Activated naive CD8-positive, alpha-beta T cell treated with anti-CD3 and anti-CD28 coated beads for 36 hours (primary cell): ENCODE measurements at regions not wholly inside any gene's neighbourhood (a gene's known extent, or its start where the extent isn't known, plus 50 kb on each side); places are given as distances from the start of the nearest gene placed in this dataset.

Experiments used
- DNase-seq: peaks from one replicate; pipeline ENCODE4 v3.0.0; 2021
- H3K27ac Mint-ChIP-seq: one replicate; pipeline ENCODE4 v1.8.0; 2022; ENCODE audit warnings: mild to moderate bottlenecking, moderate library complexity, mixed read lengths
- H3K27me3 Mint-ChIP-seq: one replicate; pipeline ENCODE4 v1.8.0; 2022; ENCODE audit warnings: mild to moderate bottlenecking, mixed read lengths
- H3K36me3 Mint-ChIP-seq: one replicate; pipeline ENCODE4 v1.8.0; 2021; ENCODE audit warnings: mild to moderate bottlenecking, mixed read lengths
- H3K4me1 Mint-ChIP-seq: one replicate; pipeline ENCODE4 v1.8.0; 2021; ENCODE audit warnings: mixed read lengths
- H3K4me3 Mint-ChIP-seq: one replicate; pipeline ENCODE4 v1.8.0; 2022; ENCODE audit warnings: mild to moderate bottlenecking, moderate library complexity, mixed read lengths
- H3K9me3 Mint-ChIP-seq: one replicate; pipeline ENCODE4 v1.8.0; 2022; ENCODE audit warnings: mixed read lengths

GRCh38 chr16:66069587-66069986 lies 296.9 kb upstream of the CDH5 start:
- H3K9me3 Mint-ChIP-seq = no peaks in the 10 kb centered on the region
- no peaks in the 10 kb centered on the region for H3K4me1 Mint-ChIP-seq
- no peak overlapping the region for H3K27ac Mint-ChIP-seq
- H3K4me3 Mint-ChIP-seq = no peak overlapping the region
- no peak for DNase-seq
- H3K27me3 Mint-ChIP-seq = peaks cover 14% of the 10 kb centered on the region
- no peaks in the 10 kb centered on the region for H3K36me3 Mint-ChIP-seq

- no peaks in the 10 kb centered on the region for H3K4me1 Mint-ChIP-seq
- H3K4me3 Mint-ChIP-seq = no peak overlapping the region
- no peaks in the 10 kb centered on the region for H3K36me3 Mint-ChIP-seq
- no peak for DNase-seq
- H3K27me3 Mint-ChIP-seq = peaks cover 11% of the 10 kb centered on the region
- H3K27ac Mint-ChIP-seq = no peak overlapping the region
- no peaks in the 10 kb centered on the region for H3K9me3 Mint-ChIP-seq
These were observed 300.1 kb upstream of the CDH5 start for GRCh38 chr16:66066404-66066803.

- Mint-ChIP-seq H3K4me1 (no peaks in the 10 kb centered on the region), H3K27ac (no peak overlapping the region), H3K9me3 (no peaks in the 10 kb centered on the region), H3K4me3 (no peak overlapping the region), H3K36me3 (no peaks in the 10 kb centered on the region), H3K27me3 (peaks cover 15% of the 10 kb centered on the region)
- DNase-seq = no peak
These were observed 300.6 kb upstream of the CDH5 start for GRCh38 chr16:66065925-66066324.

GRCh38 chr16:66064801-66065530 lies 301.5 kb upstream of the CDH5 start:
- no peaks in the 10 kb centered on the region for H3K36me3 Mint-ChIP-seq
- peaks cover 21% of the 10 kb centered on the region for H3K27me3 Mint-ChIP-seq
- no peak for DNase-seq
- H3K9me3 Mint-ChIP-seq = no peaks in the 10 kb centered on the region
- no peak overlapping the region for H3K27ac Mint-ChIP-seq
- no peak overlapping the region for H3K4me3 Mint-ChIP-seq
- no peaks in the 10 kb centered on the region for H3K4me1 Mint-ChIP-seq

- H3K27ac Mint-ChIP-seq = no peak overlapping the region
- no peaks in the 10 kb centered on the region for H3K9me3 Mint-ChIP-seq
- DNase-seq = no peak
- H3K4me3 Mint-ChIP-seq = no peak overlapping the region
- no peaks in the 10 kb centered on the region for H3K4me1 Mint-ChIP-seq
- H3K36me3 Mint-ChIP-seq = no peaks in the 10 kb centered on the region
- peaks cover 18% of the 10 kb centered on the region for H3K27me3 Mint-ChIP-seq
These were observed 307.7 kb upstream of the CDH5 start for GRCh38 chr16:66058832-66059231.

GRCh38 chr16:66058172-66058691 lies 308.3 kb upstream of the CDH5 start:
- Mint-ChIP-seq H3K4me3 (no peak overlapping the region), H3K27ac (no peak overlapping the region), H3K9me3 (no peaks in the 10 kb centered on the region), H3K27me3 (peaks cover 18% of the 10 kb centered on the region), H3K4me1 (no peaks in the 10 kb centered on the region), H3K36me3 (no peaks in the 10 kb centered on the region)
- DNase-seq = no peak

- Mint-ChIP-seq H3K27me3 (peaks cover 15% of the 10 kb centered on the region), H3K27ac (no peak overlapping the region), H3K4me3 (no peak overlapping the region), H3K36me3 (no peaks in the 10 kb centered on the region), H3K9me3 (no peaks in the 10 kb centered on the region), H3K4me1 (no peaks in the 10 kb centered on the region)
- no peak for DNase-seq
These were observed 309.4 kb upstream of the CDH5 start for GRCh38 chr16:66057057-66057456.

GRCh38 chr16:66054095-66054494 lies 312.4 kb upstream of the CDH5 start:
- Mint-ChIP-seq H3K36me3 (no peaks in the 10 kb centered on the region), H3K4me1 (no peaks in the 10 kb centered on the region), H3K27ac (no peak overlapping the region), H3K27me3 (peaks cover 2% of the 10 kb centered on the region), H3K4me3 (no peak overlapping the region), H3K9me3 (no peaks in the 10 kb centered on the region)
- DNase-seq = no peak

GRCh38 chr16:66052745-66053144 lies 313.7 kb upstream of the CDH5 start:
- no peaks in the 10 kb centered on the region for H3K27me3 Mint-ChIP-seq
- DNase-seq = no peak
- no peak overlapping the region for H3K27ac Mint-ChIP-seq
- no peak overlapping the region for H3K4me3 Mint-ChIP-seq
- no peaks in the 10 kb centered on the region for H3K4me1 Mint-ChIP-seq
- no peaks in the 10 kb centered on the region for H3K36me3 Mint-ChIP-seq
- H3K9me3 Mint-ChIP-seq = no peaks in the 10 kb centered on the region

- Mint-ChIP-seq H3K27me3 (no peaks in the 10 kb centered on the region), H3K36me3 (no peaks in the 10 kb centered on the region), H3K4me1 (no peaks in the 10 kb centered on the region), H3K27ac (no peak overlapping the region), H3K4me3 (no peak overlapping the region), H3K9me3 (no peaks in the 10 kb centered on the region)
- DNase-seq = no peak
These were observed 315.5 kb upstream of the CDH5 start for GRCh38 chr16:66050991-66051390.

- DNase-seq = no peak
- Mint-ChIP-seq H3K4me1 (no peaks in the 10 kb centered on the region), H3K4me3 (no peak overlapping the region), H3K27ac (no peak overlapping the region), H3K36me3 (no peaks in the 10 kb centered on the region), H3K27me3 (no peaks in the 10 kb centered on the region), H3K9me3 (no peaks in the 10 kb centered on the region)
These were observed 316.6 kb upstream of the CDH5 start for GRCh38 chr16:66049865-66050264.

- Mint-ChIP-seq H3K27me3 (no peaks in the 10 kb centered on the region), H3K4me3 (no peak overlapping the region), H3K27ac (no peak overlapping the region), H3K36me3 (no peaks in the 10 kb centered on the region), H3K4me1 (no peaks in the 10 kb centered on the region), H3K9me3 (no peaks in the 10 kb centered on the region)
- DNase-seq = no peak
These were observed 320.9 kb upstream of the CDH5 start for GRCh38 chr16:66045626-66046025.

- Mint-ChIP-seq H3K9me3 (no peaks in the 10 kb centered on the region), H3K4me3 (no peak overlapping the region), H3K36me3 (no peaks in the 10 kb centered on the region), H3K27ac (no peak overlapping the region), H3K4me1 (no peaks in the 10 kb centered on the region), H3K27me3 (no peaks in the 10 kb centered on the region)
- DNase-seq = no peak
These were observed 321.9 kb upstream of the CDH5 start for GRCh38 chr16:66044556-66044955.

- H3K27ac Mint-ChIP-seq = no peak overlapping the region
- H3K9me3 Mint-ChIP-seq = no peaks in the 10 kb centered on the region
- H3K4me3 Mint-ChIP-seq = no peak overlapping the region
- H3K4me1 Mint-ChIP-seq = no peaks in the 10 kb centered on the region
- H3K27me3 Mint-ChIP-seq = no peaks in the 10 kb centered on the region
- H3K36me3 Mint-ChIP-seq = no peaks in the 10 kb centered on the region
- no peak for DNase-seq
These were observed 322.4 kb upstream of the CDH5 start for GRCh38 chr16:66044089-66044488.

- Mint-ChIP-seq H3K4me1 (no peaks in the 10 kb centered on the region), H3K9me3 (no peaks in the 10 kb centered on the region), H3K27ac (no peak overlapping the region), H3K4me3 (no peak overlapping the region), H3K27me3 (no peaks in the 10 kb centered on the region), H3K36me3 (no peaks in the 10 kb centered on the region)
- DNase-seq = no peak
These were observed 323.2 kb upstream of the CDH5 start for GRCh38 chr16:66043326-66043725.

GRCh38 chr16:66042341-66042740 lies 324.1 kb upstream of the CDH5 start:
- H3K4me1 Mint-ChIP-seq = no peaks in the 10 kb centered on the region
- DNase-seq = no peak
- no peaks in the 10 kb centered on the region for H3K36me3 Mint-ChIP-seq
- H3K4me3 Mint-ChIP-seq = no peak overlapping the region
- no peaks in the 10 kb centered on the region for H3K27me3 Mint-ChIP-seq
- H3K9me3 Mint-ChIP-seq = peaks cover 2% of the 10 kb centered on the region
- H3K27ac Mint-ChIP-seq = no peak overlapping the region
